ENCODE measurements at regions not wholly inside any gene's neighbourhood (a gene's known extent, or its start where the extent isn't known, plus 50 kb on each side); places are given as distances from the start of the nearest gene placed in this dataset.

- H3K4me1 Mint-ChIP-seq (ENCODE audit: insufficient read depth, unreplicated experiment) = no peaks in the 10 kb centered on the region
- H3K27ac Mint-ChIP-seq (ENCODE audit: low read depth, unreplicated experiment) = no peak overlapping the region
- H3K4me3 Mint-ChIP-seq (ENCODE audit: unreplicated experiment) = no peak overlapping the region
- no peak for TF ChIP-seq CTCF (IDR thresholded peaks at IDR 0.05; ENCODE audit: unreplicated experiment)
- H3K27me3 Mint-ChIP-seq (ENCODE audit: insufficient read depth, unreplicated experiment) = no peaks in the 10 kb centered on the region
- no TSS peak for BruUV-seq (replicated peaks)
- no peaks in the 10 kb centered on the region for H3K36me3 Mint-ChIP-seq (ENCODE audit: insufficient read depth, unreplicated experiment)
- CTCF ChIA-PET = no interaction called here
- H3K9me3 Mint-ChIP-seq (ENCODE audit: unreplicated experiment) = no peaks in the 10 kb centered on the region
- intact Hi-C loops (cut with micrococcal nuclease) = loop anchor here (10.0 kb wide), 1 partner anchor 443 kb away; no protein-coding TSS in a partner anchor
- DNase-seq (ENCODE audit: unreplicated experiment) = peak; percentile 12
- POLR2A ChIA-PET = interaction anchor here (0.6 kb wide), 1 partner anchor 17 kb away, joined by 3 read pairs; no protein-coding TSS in a partner anchor
Observed at GRCh38 chr21:35521852-35522505, 472.9 kb upstream of the RUNX1 start.

GRCh38 chr21:35521293-35521692 is 472.2 kb upstream of the RUNX1 start:
- no peak overlapping the region for H3K27ac Mint-ChIP-seq (ENCODE audit: low read depth, unreplicated experiment)
- no peaks in the 10 kb centered on the region for H3K27me3 Mint-ChIP-seq (ENCODE audit: insufficient read depth, unreplicated experiment)
- no TSS peak for BruUV-seq (replicated peaks)
- no peaks in the 10 kb centered on the region for H3K9me3 Mint-ChIP-seq (ENCODE audit: unreplicated experiment)
- intact Hi-C loops (cut with micrococcal nuclease) = loop anchor here (10.0 kb wide), 1 partner anchor 444 kb away; no protein-coding TSS in a partner anchor
- no peaks in the 10 kb centered on the region for H3K4me1 Mint-ChIP-seq (ENCODE audit: insufficient read depth, unreplicated experiment)
- no peak for TF ChIP-seq CTCF (IDR thresholded peaks at IDR 0.05; ENCODE audit: unreplicated experiment)
- no peaks in the 10 kb centered on the region for H3K36me3 Mint-ChIP-seq (ENCODE audit: insufficient read depth, unreplicated experiment)
- POLR2A ChIA-PET = interaction anchor here (0.6 kb wide), 1 partner anchor 60 kb away, joined by 3 read pairs; no protein-coding TSS in a partner anchor
- no peak for DNase-seq (ENCODE audit: unreplicated experiment)
- CTCF ChIA-PET = interaction anchor here (0.7 kb wide), 1 partner anchor 809 kb away, joined by 5 read pairs; no protein-coding TSS in a partner anchor
- no peak overlapping the region for H3K4me3 Mint-ChIP-seq (ENCODE audit: unreplicated experiment)

GRCh38 chr21:35520856-35521255 is 471.8 kb upstream of the RUNX1 start:
- Mint-ChIP-seq H3K27ac (ENCODE audit: low read depth, unreplicated experiment) (no peak overlapping the region), H3K4me1 (ENCODE audit: insufficient read depth, unreplicated experiment) (no peaks in the 10 kb centered on the region), H3K27me3 (ENCODE audit: insufficient read depth, unreplicated experiment) (no peaks in the 10 kb centered on the region), H3K9me3 (ENCODE audit: unreplicated experiment) (no peaks in the 10 kb centered on the region), H3K36me3 (ENCODE audit: insufficient read depth, unreplicated experiment) (no peaks in the 10 kb centered on the region), H3K4me3 (ENCODE audit: unreplicated experiment) (no peak overlapping the region)
- intact Hi-C loops (cut with micrococcal nuclease) = loop anchor here (10.0 kb wide), 1 partner anchor 444 kb away; no protein-coding TSS in a partner anchor
- BruUV-seq (replicated peaks) = no TSS peak
- CTCF ChIA-PET = interaction anchor here (0.7 kb wide), 1 partner anchor 809 kb away, joined by 5 read pairs; no protein-coding TSS in a partner anchor
- DNase-seq (ENCODE audit: unreplicated experiment) = no peak
- TF ChIP-seq CTCF (IDR thresholded peaks at IDR 0.05; ENCODE audit: unreplicated experiment) = no peak
- POLR2A ChIA-PET = interaction anchor here (0.6 kb wide), 1 partner anchor 60 kb away, joined by 3 read pairs; no protein-coding TSS in a partner anchor

- intact Hi-C loops (cut with micrococcal nuclease) = loop anchor here (10.0 kb wide), 1 partner anchor 444 kb away; no protein-coding TSS in a partner anchor
- Mint-ChIP-seq H3K4me1 (ENCODE audit: insufficient read depth, unreplicated experiment) (no peaks in the 10 kb centered on the region), H3K4me3 (ENCODE audit: unreplicated experiment) (no peak overlapping the region), H3K27ac (ENCODE audit: low read depth, unreplicated experiment) (no peak overlapping the region), H3K9me3 (ENCODE audit: unreplicated experiment) (no peaks in the 10 kb centered on the region), H3K27me3 (ENCODE audit: insufficient read depth, unreplicated experiment) (no peaks in the 10 kb centered on the region), H3K36me3 (ENCODE audit: insufficient read depth, unreplicated experiment) (no peaks in the 10 kb centered on the region)
- TF ChIP-seq CTCF (IDR thresholded peaks at IDR 0.05; ENCODE audit: unreplicated experiment) = no peak
- DNase-seq (ENCODE audit: unreplicated experiment) = no peak
- POLR2A ChIA-PET = no interaction called here
- BruUV-seq (replicated peaks) = no TSS peak
- CTCF ChIA-PET = no interaction called here
Observed at GRCh38 chr21:35520302-35520701, 471.2 kb upstream of the RUNX1 start.

All from MCF 10A (cell line).